GM12873 (cell line): ENCODE measurements at regions not wholly inside any gene's neighbourhood (a gene's known extent, or its start where the extent isn't known, plus 50 kb on each side); places are given as distances from the start of the nearest gene placed in this dataset.
A peak's percentile ranks its signal among the peaks of the same experiment; 100 is the strongest.

ENCODE experiments used
- CTCF ChIP-seq: IDR thresholded peaks from 2 replicates; pipeline ENCODE4 v1.5.1; 2012; ENCODE audit warnings: low read depth, mild to moderate bottlenecking, moderate library complexity, low read length, control low read depth; ENCODE audit not compliant: insufficient read depth; ENCODE audit errors: missing control alignments

- peak; percentile 49 for TF ChIP-seq CTCF
Measured at GRCh38 chr4:94127707-94128328, 79.8 kb upstream of the SMARCAD1 start.

- no peak for TF ChIP-seq CTCF
Measured at GRCh38 chr4:94131212-94131611, 76.5 kb upstream of the SMARCAD1 start.

GRCh38 chr4:94135701-94136100 is 72.0 kb upstream of the SMARCAD1 start:
- TF ChIP-seq CTCF, result no peak

GRCh38 chr4:94139931-94140612 is 67.6 kb upstream of the SMARCAD1 start:
- TF ChIP-seq CTCF, result no peak

GRCh38 chr4:94141001-94141400 is 66.7 kb upstream of the SMARCAD1 start:
- no peak for TF ChIP-seq CTCF

GRCh38 chr4:94152466-94152865 is 55.2 kb upstream of the SMARCAD1 start:
- no peak for TF ChIP-seq CTCF

- TF ChIP-seq CTCF, result no peak
Measured at GRCh38 chr4:94156826-94157225, 50.8 kb upstream of the SMARCAD1 start.
